GM10266 (cell line): ENCODE measurements at regions not wholly inside any gene's neighbourhood (a gene's known extent, or its start where the extent isn't known, plus 50 kb on each side); places are given as distances from the start of the nearest gene placed in this dataset.

ENCODE experiments used
- DNase-seq: peaks from one replicate; pipeline ENCODE4 v3.0.0; 2012; ENCODE audit errors: extremely low spot score
- CTCF ChIP-seq: IDR thresholded peaks from 2 replicates; pipeline ENCODE4 v1.5.1; 2012; ENCODE audit warnings: mild to moderate bottlenecking, low read depth; ENCODE audit not compliant: control insufficient read depth, insufficient read depth; ENCODE audit errors: missing control alignments

GRCh38 chr6:22081709-22082108, 215.1 kb downstream of the PRL start:
- peak; percentile 7 for DNase-seq
- TF ChIP-seq CTCF = no peak

GRCh38 chr6:22082218-22082617, 214.6 kb downstream of the PRL start:
- no peak for TF ChIP-seq CTCF
- no peak for DNase-seq

- TF ChIP-seq CTCF = no peak
- DNase-seq = no peak
Observed at GRCh38 chr6:22083119-22083518, 213.7 kb downstream of the PRL start.

GRCh38 chr6:22087960-22088706, 208.7 kb downstream of the PRL start:
- no peak for DNase-seq

GRCh38 chr6:22091424-22091948, 205.3 kb downstream of the PRL start:
- no peak for TF ChIP-seq CTCF
- DNase-seq = no peak

More at GRCh38 chr6:22087960-22088706, 208.7 kb downstream of the PRL start:
- TF ChIP-seq CTCF = no peak

- no peak for TF ChIP-seq CTCF
Observed at GRCh38 chr6:22095836-22096235, 201.0 kb downstream of the PRL start.

GRCh38 chr6:22098601-22099031, 198.2 kb downstream of the PRL start:
- DNase-seq = no peak
- TF ChIP-seq CTCF = no peak

More at GRCh38 chr6:22095836-22096235, 201.0 kb downstream of the PRL start:
- DNase-seq = no peak
